ENCODE measurements at regions not wholly inside any gene's neighbourhood (a gene's known extent, or its start where the extent isn't known, plus 50 kb on each side); places are given as distances from the start of the nearest gene placed in this dataset.

GRCh38 chr10:4093438-4093837 lies 308.4 kb upstream of the KLF6 start:
- no peak for DNase-seq (ENCODE audit: extremely low spot score, unreplicated experiment)
- H3K27me3 Mint-ChIP-seq (ENCODE audit: unreplicated experiment), result no peaks in the 10 kb centered on the region

GRCh38 chr10:4088354-4089066 lies 303.5 kb upstream of the KLF6 start:
- Mint-ChIP-seq H3K9me3 (ENCODE audit: unreplicated experiment) (peaks cover 4% of the 10 kb centered on the region), H3K36me3 (ENCODE audit: unreplicated experiment) (no peaks in the 10 kb centered on the region), H3K27ac (ENCODE audit: unreplicated experiment) (no peak overlapping the region), H3K4me3 (ENCODE audit: unreplicated experiment) (no peak overlapping the region), H3K27me3 (ENCODE audit: unreplicated experiment) (no peaks in the 10 kb centered on the region), H3K4me1 (ENCODE audit: unreplicated experiment) (no peaks in the 10 kb centered on the region)
- no peak for DNase-seq (ENCODE audit: extremely low spot score, unreplicated experiment)
- TF ChIP-seq, protein P1, sequence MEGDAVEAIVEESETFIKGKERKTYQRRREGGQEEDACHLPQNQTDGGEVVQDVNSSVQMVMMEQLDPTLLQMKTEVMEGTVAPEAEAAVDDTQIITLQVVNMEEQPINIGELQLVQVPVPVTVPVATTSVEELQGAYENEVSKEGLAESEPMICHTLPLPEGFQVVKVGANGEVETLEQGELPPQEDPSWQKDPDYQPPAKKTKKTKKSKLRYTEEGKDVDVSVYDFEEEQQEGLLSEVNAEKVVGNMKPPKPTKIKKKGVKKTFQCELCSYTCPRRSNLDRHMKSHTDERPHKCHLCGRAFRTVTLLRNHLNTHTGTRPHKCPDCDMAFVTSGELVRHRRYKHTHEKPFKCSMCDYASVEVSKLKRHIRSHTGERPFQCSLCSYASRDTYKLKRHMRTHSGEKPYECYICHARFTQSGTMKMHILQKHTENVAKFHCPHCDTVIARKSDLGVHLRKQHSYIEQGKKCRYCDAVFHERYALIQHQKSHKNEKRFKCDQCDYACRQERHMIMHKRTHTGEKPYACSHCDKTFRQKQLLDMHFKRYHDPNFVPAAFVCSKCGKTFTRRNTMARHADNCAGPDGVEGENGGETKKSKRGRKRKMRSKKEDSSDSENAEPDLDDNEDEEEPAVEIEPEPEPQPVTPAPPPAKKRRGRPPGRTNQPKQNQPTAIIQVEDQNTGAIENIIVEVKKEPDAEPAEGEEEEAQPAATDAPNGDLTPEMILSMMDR (IDR thresholded peaks at IDR 0.05), result no peak

More at GRCh38 chr10:4093438-4093837, 308.4 kb upstream of the KLF6 start:
- Mint-ChIP-seq H3K27ac (ENCODE audit: unreplicated experiment) (no peak overlapping the region), H3K4me1 (ENCODE audit: unreplicated experiment) (peaks cover 5% of the 10 kb centered on the region), H3K9me3 (ENCODE audit: unreplicated experiment) (peaks cover 4% of the 10 kb centered on the region), H3K4me3 (ENCODE audit: unreplicated experiment) (no peak overlapping the region), H3K36me3 (ENCODE audit: unreplicated experiment) (no peaks in the 10 kb centered on the region)
- TF ChIP-seq, protein P1 (IDR thresholded peaks at IDR 0.05), result no peak

GRCh38 chr10:4086131-4086898 lies 301.3 kb upstream of the KLF6 start:
- H3K4me3 Mint-ChIP-seq (ENCODE audit: unreplicated experiment), result no peak overlapping the region
- H3K36me3 Mint-ChIP-seq (ENCODE audit: unreplicated experiment), result no peaks in the 10 kb centered on the region
- TF ChIP-seq, protein P1 (IDR thresholded peaks at IDR 0.05), result no peak
- DNase-seq (ENCODE audit: extremely low spot score, unreplicated experiment), result no peak
- peaks cover 14% of the 10 kb centered on the region for H3K4me1 Mint-ChIP-seq (ENCODE audit: unreplicated experiment)
- H3K27ac Mint-ChIP-seq (ENCODE audit: unreplicated experiment), result no peak overlapping the region
- H3K9me3 Mint-ChIP-seq (ENCODE audit: unreplicated experiment), result no peaks in the 10 kb centered on the region
- no peaks in the 10 kb centered on the region for H3K27me3 Mint-ChIP-seq (ENCODE audit: unreplicated experiment)

- H3K4me1 Mint-ChIP-seq (ENCODE audit: unreplicated experiment), result peaks cover 16% of the 10 kb centered on the region
- H3K36me3 Mint-ChIP-seq (ENCODE audit: unreplicated experiment), result no peaks in the 10 kb centered on the region
- H3K4me3 Mint-ChIP-seq (ENCODE audit: unreplicated experiment), result no peak overlapping the region
- no peaks in the 10 kb centered on the region for H3K9me3 Mint-ChIP-seq (ENCODE audit: unreplicated experiment)
- TF ChIP-seq, protein P1 (IDR thresholded peaks at IDR 0.05), result no peak
- H3K27me3 Mint-ChIP-seq (ENCODE audit: unreplicated experiment), result no peaks in the 10 kb centered on the region
- no peak for DNase-seq (ENCODE audit: extremely low spot score, unreplicated experiment)
- no peak overlapping the region for H3K27ac Mint-ChIP-seq (ENCODE audit: unreplicated experiment)
These were observed 298.5 kb upstream of the KLF6 start for GRCh38 chr10:4083509-4084003.

DNA sequence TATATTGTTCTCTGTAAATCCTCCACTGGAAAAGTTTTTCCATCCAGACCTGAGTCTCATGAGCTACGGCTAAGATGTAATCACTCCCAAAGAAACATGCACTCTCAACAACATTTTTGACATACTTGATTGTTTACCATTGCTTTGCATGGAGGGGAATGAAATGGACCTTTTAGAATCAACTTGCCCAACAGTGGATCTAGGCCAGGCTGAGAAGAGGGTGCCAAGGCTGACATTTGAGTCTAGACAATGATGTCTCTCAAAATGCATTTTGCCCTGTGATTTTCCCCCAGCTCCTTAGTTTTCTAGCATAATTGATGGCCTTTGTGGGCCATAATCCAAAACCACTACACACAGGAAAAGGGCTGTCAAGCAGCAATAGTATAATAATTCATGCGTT lies 297.9 kb upstream of the KLF6 start:
- H3K4me1 Mint-ChIP-seq (ENCODE audit: unreplicated experiment), result peaks cover 16% of the 10 kb centered on the region
- no peaks in the 10 kb centered on the region for H3K9me3 Mint-ChIP-seq (ENCODE audit: unreplicated experiment)
- TF ChIP-seq, protein P1 (IDR thresholded peaks at IDR 0.05), result no peak
- H3K36me3 Mint-ChIP-seq (ENCODE audit: unreplicated experiment), result no peaks in the 10 kb centered on the region
- H3K27me3 Mint-ChIP-seq (ENCODE audit: unreplicated experiment), result no peaks in the 10 kb centered on the region
- no peak overlapping the region for H3K4me3 Mint-ChIP-seq (ENCODE audit: unreplicated experiment)
- no peak overlapping the region for H3K27ac Mint-ChIP-seq (ENCODE audit: unreplicated experiment)
- DNase-seq (ENCODE audit: extremely low spot score, unreplicated experiment), result no peak

Measured in osteocyte (in vitro differentiated cells).